Activated T-cell treated with anti-CD3 and anti-CD28 coated beads for 24 hours (primary cell): ENCODE measurements at regions not wholly inside any gene's neighbourhood (a gene's known extent, or its start where the extent isn't known, plus 50 kb on each side); places are given as distances from the start of the nearest gene placed in this dataset.
"Not testable (repeated sequence)": the region's sequence is repeated elsewhere in the genome, so short reads cannot be mapped to it uniquely, and the experiment has no call there.

Experiments used
- DNase-seq: peaks from one replicate; pipeline ENCODE4 v3.0.0-alpha.2; 2020; ENCODE audit warnings: low read depth

DNA sequence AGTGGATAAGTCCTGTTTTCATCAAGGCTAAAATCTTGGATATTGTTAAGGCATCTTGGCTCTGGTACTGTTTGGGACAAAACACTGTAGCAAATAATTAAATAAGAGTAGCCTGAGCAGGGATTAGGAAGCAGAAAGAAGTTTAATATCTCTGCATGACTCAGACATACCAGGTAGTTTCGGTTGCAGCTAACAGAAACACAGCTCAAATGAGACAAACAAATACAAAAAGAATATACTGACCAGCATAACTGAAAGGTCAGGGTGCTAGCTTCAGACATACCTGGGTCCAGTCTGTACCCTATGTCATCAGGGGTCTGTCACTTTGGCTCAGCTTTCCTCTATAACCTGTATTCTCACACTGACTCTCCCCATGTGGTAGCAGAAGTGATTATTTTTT, 156.4 kb upstream of the MAP3K1 start:
- DNase-seq, result no peak

- no peak for DNase-seq
These were observed 158.3 kb upstream of the MAP3K1 start for GRCh38 chr5:56656846-56657726.

DNA sequence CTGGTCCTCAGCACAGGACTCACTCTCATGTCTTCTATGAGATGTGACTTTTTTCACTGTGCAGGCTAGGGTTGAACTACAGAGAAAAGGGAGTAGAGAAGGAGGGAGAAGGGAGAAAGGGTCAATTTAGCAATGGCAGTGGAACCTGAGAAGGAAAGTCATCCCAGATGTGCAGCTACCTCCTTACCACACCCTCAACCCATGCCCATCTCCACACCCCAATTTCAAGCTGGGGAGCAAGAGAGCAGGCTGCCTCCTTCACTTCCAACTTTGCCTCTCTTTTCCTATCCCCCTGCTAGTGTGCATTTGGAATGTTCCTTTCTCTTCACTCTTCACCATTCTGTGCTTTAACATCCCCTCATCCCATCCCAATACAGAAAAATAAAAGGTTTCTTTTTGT, 163.5 kb upstream of the MAP3K1 start:
- no peak for DNase-seq

DNA sequence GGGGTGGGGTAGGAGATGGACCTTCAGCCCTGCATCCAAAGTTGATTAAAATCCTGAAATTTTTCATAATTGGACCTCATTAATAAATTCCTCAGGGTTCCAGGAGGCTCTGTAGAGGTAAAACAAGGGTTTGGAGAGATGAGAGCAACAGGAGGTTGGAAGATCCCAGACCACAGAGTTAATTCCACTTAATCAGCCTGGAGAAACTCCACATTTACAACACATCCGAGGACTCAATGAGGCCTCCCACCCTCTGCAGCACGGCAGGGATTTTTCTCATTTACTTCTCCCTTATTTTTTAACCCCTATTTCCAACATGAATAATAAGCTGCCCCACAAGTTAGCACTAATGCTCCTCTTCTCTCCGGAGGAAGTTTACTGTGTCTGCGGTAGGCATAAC, 165.0 kb upstream of the MAP3K1 start:
- DNase-seq, result no peak

- no peak for DNase-seq
These were observed 165.8 kb upstream of the MAP3K1 start for GRCh38 chr5:56649569-56649968.

- no peak for DNase-seq
These were observed 166.8 kb upstream of the MAP3K1 start for GRCh38 chr5:56648460-56649034.

GRCh38 chr5:56647099-56647850, 168.1 kb upstream of the MAP3K1 start:
- no peak for DNase-seq

GRCh38 chr5:56641635-56642260, 173.6 kb upstream of the MAP3K1 start:
- DNase-seq, result no peak

- no peak for DNase-seq
These were observed 174.5 kb upstream of the MAP3K1 start for GRCh38 chr5:56640763-56641406.

- DNase-seq, result no peak
These were observed 175.9 kb upstream of the MAP3K1 start for GRCh38 chr5:56639476-56639875.

GRCh38 chr5:56638768-56639238, 176.5 kb upstream of the MAP3K1 start:
- DNase-seq, result no peak

DNA sequence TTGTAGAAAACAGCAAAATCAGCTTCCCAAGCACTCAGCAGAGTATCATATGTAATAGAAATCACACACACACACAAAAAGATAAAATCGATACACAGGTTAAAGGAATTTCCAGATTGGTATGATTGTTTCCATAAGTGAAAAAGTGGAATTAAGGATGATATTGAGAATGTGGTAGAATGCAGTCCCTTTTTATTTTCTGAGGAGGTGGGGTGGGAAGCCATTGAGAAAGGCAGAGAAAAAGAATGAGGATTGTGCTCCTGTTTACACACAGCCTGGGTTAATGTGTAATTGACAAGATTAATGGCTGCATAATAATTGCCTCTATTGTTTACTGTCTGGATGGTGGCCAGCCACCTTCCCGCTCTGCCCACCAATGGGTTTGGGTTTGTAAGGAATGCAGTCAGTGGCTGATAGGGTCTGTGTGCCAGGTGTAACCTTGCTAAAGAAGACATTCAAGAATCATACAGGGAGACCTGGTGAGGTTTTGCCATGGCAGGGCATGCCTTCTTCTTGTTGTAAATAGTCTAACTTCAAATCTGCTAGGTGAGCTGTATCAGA, 177.2 kb upstream of the MAP3K1 start:
- DNase-seq, result no peak

- no peak for DNase-seq
These were observed 177.9 kb upstream of the MAP3K1 start for GRCh38 chr5:56637321-56637920.

DNA sequence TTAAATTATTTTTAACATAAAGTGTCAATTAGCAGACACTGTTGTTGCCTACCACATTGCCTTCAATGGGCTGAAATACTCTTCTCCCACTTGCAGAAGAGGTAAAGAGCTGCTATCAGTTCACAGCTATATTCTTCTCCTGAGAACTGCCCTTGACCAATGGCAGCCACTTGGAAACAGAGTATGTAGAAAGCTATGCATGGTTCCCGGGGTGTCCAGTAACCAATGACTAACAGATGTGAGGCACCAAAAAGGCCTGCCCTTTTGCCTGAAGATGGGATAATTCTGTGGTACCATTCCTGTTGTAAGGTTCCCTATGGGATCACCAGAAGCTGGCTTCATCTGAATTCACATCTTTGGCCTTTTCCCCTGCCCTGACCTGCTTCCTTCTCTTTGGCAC, 181.4 kb upstream of the MAP3K1 start:
- DNase-seq, result no peak

DNA sequence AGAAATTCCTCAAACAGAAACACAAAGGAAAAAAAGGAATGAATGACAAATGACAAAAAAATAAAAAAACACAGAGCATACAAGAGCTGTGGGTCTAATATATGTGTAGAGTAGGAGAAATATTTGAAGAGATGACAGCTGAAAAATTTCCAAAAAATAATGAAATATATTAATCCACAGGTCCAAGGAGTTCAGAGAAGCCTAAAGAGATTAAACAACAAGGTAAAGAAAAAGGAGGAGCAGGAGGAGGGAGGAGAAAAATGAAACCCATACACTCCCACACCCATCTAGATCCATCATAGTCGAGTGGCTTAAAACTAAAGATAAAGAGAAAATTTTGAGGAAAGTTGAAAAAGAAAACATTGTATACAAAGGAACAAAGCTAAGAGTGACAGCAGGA, 182.4 kb upstream of the MAP3K1 start:
- no peak for DNase-seq

DNA sequence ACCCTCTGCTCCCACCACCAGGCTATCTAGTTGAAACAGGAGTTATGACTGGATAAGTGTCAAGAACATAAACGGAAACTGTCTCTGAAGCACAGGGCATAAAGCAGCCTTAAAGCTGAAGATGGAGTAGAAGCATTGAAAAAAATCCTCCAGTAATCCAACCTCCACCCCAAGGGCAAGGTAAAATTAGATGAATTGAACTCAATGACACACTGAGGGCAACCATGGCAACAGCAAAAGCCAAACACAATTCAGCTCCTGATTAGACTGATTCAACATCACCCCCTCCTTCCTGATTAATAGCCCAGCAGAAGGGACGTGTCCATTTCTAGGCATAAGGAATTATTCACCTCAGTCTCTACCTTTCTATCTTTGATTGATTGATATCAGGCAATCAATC, 183.2 kb upstream of the MAP3K1 start:
- DNase-seq, result no peak

- no peak for DNase-seq
These were observed 183.6 kb upstream of the MAP3K1 start for GRCh38 chr5:56631719-56632118.

DNA sequence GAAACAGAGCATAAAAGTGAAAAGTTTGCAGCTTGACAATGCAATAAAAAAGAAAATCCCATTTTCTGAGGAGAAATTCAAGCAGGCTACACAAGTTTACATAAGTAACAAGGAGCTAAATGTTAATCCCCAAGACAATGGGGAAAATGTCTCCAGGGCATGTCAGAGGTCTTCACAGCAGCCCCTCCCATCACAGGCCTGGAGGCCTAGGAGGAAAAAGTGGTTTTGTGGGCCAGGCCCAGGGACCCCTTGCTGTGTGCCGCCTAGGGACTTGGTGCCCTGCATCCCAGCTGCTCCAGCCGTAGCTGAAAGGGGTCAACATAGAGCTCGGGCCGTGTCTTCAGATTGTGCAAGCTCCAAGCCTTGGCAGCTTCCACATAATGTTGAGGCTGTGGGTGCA, 186.7 kb upstream of the MAP3K1 start:
- DNase-seq, result not testable (repeated sequence)

- DNase-seq, result no peak
These were observed 189.8 kb upstream of the MAP3K1 start for GRCh38 chr5:56625541-56625940.

DNA sequence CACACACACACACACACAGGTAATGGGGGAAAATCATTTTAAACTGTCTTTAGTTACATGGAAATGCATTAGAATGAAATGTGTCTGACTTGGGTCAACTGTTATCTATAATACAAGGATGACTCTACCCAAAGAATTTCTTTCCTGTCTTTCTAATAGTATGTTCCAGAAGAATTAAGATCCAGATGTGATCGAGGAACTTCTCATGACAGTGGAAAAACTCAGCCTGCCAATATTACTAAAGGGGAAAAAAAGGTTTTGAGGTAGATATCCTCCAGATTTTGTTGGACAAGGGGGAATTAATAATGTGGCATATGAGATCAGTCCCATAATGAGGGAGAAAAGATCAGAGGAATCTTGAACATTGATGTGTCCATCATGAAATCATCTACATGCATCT, 190.6 kb upstream of the MAP3K1 start:
- no peak for DNase-seq

- no peak for DNase-seq
These were observed 193.2 kb upstream of the MAP3K1 start for GRCh38 chr5:56622141-56622540.
